ENCODE measurements at regions not wholly inside any gene's neighbourhood (a gene's known extent, or its start where the extent isn't known, plus 50 kb on each side); places are given as distances from the start of the nearest gene placed in this dataset.

- DNase-seq = no peak
These were observed 86.8 kb upstream of the TP53I11 start for GRCh38 chr11:45037434-45038005.

GRCh38 chr11:45038923-45039322 lies 88.2 kb upstream of the TP53I11 start:
- no peak for DNase-seq

GRCh38 chr11:45041596-45041995 lies 90.9 kb upstream of the TP53I11 start:
- DNase-seq = peak; percentile 85

- DNase-seq = no peak
These were observed 91.9 kb upstream of the TP53I11 start for GRCh38 chr11:45042560-45042959.

GRCh38 chr11:45043755-45044475 lies 93.2 kb upstream of the TP53I11 start:
- no peak for DNase-seq

GRCh38 chr11:45045683-45046471 lies 95.2 kb upstream of the TP53I11 start:
- no peak for DNase-seq

- no peak for DNase-seq
These were observed 97.7 kb upstream of the TP53I11 start for GRCh38 chr11:45048313-45048841.

- peak; percentile 58 for DNase-seq
These were observed 97.4 kb upstream of the PRDM11 start for GRCh38 chr11:45048870-45049691.

GRCh38 chr11:45050111-45050510 lies 96.3 kb upstream of the PRDM11 start:
- no peak for DNase-seq

GRCh38 chr11:45051621-45052020 lies 94.8 kb upstream of the PRDM11 start:
- DNase-seq = no peak

- DNase-seq = no peak
These were observed 94.1 kb upstream of the PRDM11 start for GRCh38 chr11:45052361-45052760.

GRCh38 chr11:45053736-45054446 lies 92.5 kb upstream of the PRDM11 start:
- DNase-seq = no peak

GRCh38 chr11:45054956-45055355 lies 91.5 kb upstream of the PRDM11 start:
- no peak for DNase-seq

- peak; percentile 82 for DNase-seq
These were observed 89.9 kb upstream of the PRDM11 start for GRCh38 chr11:45056529-45056928.

GRCh38 chr11:45057938-45058646 lies 88.3 kb upstream of the PRDM11 start:
- DNase-seq = no peak

- DNase-seq = no peak
These were observed 87.8 kb upstream of the PRDM11 start for GRCh38 chr11:45058647-45058950.

GRCh38 chr11:45060707-45061106 lies 85.7 kb upstream of the PRDM11 start:
- no peak for DNase-seq

GRCh38 chr11:45061641-45062040 lies 84.8 kb upstream of the PRDM11 start:
- DNase-seq = no peak

- DNase-seq = no peak
These were observed 84.3 kb upstream of the PRDM11 start for GRCh38 chr11:45062115-45062514.

- no peak for DNase-seq
These were observed 83.3 kb upstream of the PRDM11 start for GRCh38 chr11:45062974-45063635.

GRCh38 chr11:45063669-45064068 lies 82.8 kb upstream of the PRDM11 start:
- DNase-seq = no peak

All from eye (tissue), 1 donor.